NCI-H187 (cell line): ENCODE measurements at regions not wholly inside any gene's neighbourhood (a gene's known extent, or its start where the extent isn't known, plus 50 kb on each side); places are given as distances from the start of the nearest gene placed in this dataset.
"Not testable (repeated sequence)": the region's sequence is repeated elsewhere in the genome, so short reads cannot be mapped to it uniquely, and the experiment has no call there.

Experiments
- DNase-seq, 2 experiments: peaks; one replicate each; lab custom pipeline; 2025; lab: John Stamatoyannopoulos, UW

DNA sequence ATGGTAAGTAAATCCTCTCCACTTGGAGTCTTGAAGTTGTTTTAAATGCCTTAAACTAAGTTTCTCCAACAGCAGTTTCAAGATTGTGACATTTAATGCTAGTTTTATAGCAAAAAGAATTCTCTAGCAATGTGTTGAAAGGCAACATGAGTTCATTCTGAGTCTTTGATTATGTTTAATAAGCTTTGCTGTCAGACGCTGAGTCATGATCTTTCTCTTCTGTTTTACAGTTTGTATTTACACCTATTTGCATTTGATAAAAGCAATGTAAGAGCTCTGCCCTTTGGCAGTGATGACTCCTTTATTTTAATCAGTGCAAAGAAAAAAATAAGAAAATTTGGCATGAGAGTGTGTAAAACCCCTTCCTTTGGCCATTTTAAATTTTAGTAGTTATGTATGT is 497.7 kb downstream of the STK39 start:
- DNase-seq = no peak

DNA sequence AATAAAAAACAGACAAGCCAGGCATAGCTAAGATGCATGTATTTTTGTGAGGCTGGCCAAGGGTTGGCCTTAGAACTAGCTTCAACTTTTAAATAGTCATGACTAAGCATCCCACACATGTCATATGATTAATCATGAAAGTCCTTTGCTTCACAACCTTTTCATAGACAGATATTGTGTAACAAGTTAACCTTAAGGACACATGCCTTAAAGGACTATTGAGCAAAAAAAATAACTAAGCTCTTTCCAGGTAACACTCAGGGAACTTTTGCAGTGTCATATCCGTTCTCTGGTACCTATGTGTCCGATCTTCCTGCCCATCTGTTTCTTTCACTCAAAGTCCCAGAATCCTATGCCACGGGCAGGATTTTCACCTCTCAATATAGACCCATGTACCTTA is 498.4 kb downstream of the STK39 start:
- no peak for DNase-seq

GRCh38 chr2:167748536-167748935 is 498.9 kb downstream of the STK39 start:
- no peak for DNase-seq

DNA sequence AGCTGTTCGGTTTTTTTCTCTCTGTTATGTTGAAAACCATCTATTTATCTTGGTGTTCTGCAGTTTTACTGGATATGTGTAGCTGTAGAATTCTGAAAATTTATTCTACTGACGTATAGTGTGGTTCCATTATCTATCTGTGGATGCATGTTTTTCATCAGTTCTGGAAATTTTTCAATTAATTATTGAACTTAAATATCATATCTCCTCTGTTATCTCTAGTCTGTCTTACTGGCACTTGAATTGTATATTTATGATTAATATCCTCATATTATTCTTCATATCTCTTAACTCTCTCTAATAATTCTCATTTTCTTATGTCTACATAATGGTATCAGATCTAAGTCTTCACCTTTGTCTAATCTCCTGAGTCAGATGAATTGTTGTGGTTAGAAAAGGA is 501.7 kb downstream of the STK39 start:
- no peak for DNase-seq

GRCh38 chr2:167739921-167740320 is 507.5 kb downstream of the STK39 start:
- DNase-seq = not testable (repeated sequence)

DNA sequence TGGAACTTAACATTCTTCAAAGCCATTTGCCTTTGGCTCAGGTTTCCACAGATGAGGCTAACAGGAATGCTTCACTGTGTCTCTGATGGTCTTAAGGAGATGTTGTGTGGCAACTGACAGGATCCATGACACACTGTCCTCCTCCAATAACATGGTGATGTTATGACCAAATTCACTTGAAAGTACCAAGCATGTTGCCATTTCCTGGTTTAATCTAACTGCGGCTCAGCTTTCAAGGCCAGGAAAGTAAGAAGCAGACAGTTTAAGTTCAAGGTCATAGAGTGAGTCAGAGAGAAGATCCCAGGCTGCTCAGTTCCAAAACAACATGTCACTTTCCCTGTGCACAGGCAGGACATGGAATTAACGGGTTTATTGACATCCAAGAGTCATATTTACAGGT is 513.6 kb downstream of the STK39 start:
- DNase-seq = no peak

GRCh38 chr2:167732326-167732725 is 515.1 kb downstream of the STK39 start:
- no peak for DNase-seq

GRCh38 chr2:167729911-167730310 is 517.5 kb downstream of the STK39 start:
- DNase-seq = no peak

DNA sequence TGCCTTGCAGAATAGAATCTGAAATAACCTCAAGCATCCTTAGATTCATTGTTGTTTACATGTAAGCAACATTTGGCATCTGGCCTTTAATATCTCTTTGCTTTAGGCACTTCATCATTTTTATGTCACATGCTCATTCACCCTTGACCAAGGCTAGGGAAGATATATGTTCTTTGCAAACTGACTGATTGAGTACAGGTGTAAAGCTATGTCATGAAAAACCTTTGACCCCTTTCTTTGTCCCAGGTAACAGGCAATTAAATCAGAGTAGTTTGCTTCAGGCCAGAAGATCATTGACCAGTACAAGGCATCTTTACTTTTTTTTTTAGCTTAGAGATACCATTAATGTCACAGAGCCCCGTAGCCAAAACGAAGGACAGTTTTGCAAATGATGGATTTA is 520.6 kb downstream of the STK39 start:
- DNase-seq = no peak

GRCh38 chr2:167721593-167721992 is 525.8 kb downstream of the STK39 start:
- DNase-seq = no peak

DNA sequence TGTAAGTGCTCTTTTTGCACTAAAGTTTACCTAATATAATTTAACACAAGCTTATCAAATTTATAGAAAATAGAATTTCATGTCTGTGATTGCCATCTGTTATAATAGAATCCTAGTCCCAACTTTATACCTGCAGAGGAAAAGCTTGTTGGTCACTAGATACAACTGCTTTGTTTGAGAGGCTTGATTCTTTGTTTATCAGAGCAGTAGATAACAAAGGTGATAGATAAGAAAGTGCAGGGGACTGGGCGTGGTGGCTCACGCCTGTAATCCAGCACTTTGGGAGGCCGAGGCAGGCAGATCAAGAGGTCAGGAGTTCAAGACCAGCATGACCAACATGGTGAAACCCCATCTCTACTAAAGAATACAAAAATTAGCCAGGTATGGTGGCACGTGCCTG is 528.0 kb downstream of the STK39 start:
- DNase-seq = no peak

GRCh38 chr2:167718560-167718959 is 528.8 kb downstream of the STK39 start:
- no peak for DNase-seq

- DNase-seq = no peak
Observed at GRCh38 chr2:167715932-167716331, 531.5 kb downstream of the STK39 start.

GRCh38 chr2:167715498-167715897 is 531.9 kb downstream of the STK39 start:
- not testable (repeated sequence) for DNase-seq

GRCh38 chr2:167712275-167712674 is 535.1 kb downstream of the STK39 start:
- DNase-seq = no peak

- DNase-seq = no peak
Observed at GRCh38 chr2:167708998-167709397, 538.4 kb downstream of the STK39 start.

GRCh38 chr2:167706800-167707199 is 540.6 kb downstream of the STK39 start:
- DNase-seq = no peak

DNA sequence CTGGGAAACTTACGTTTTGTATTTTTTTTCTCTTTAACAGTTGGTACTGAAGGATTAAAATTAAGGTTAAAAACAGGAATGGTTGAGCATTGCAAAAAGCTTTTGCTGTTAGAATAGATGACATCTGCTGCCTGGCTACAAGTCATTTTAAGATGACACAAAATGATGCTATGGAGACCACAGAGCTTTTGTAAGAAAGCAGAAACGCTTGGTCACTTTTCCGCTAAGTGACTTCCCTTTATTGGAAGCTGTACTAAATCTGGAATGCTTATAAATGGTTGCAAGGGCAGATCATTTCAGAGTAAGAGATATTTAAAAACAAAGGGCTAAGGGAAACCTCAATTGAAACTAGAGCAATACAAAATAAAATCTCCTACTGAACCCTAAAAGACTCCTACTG is 544.0 kb downstream of the STK39 start:
- no peak for DNase-seq

GRCh38 chr2:167702227-167702626 is 545.2 kb downstream of the STK39 start:
- no peak for DNase-seq

GRCh38 chr2:167701651-167702050 is 545.7 kb downstream of the STK39 start:
- DNase-seq = no peak

- DNase-seq = no peak
Observed at GRCh38 chr2:167697948-167698347, 549.4 kb downstream of the STK39 start.

- DNase-seq = no peak
Observed at GRCh38 chr2:167697194-167697593, 550.2 kb downstream of the STK39 start.

GRCh38 chr2:167692936-167693335 is 554.5 kb downstream of the STK39 start:
- no peak for DNase-seq

GRCh38 chr2:167692191-167692590 is 555.2 kb downstream of the STK39 start:
- no peak for DNase-seq

- DNase-seq = no peak
Observed at GRCh38 chr2:167689444-167689843, 558.0 kb downstream of the STK39 start.
